ENCODE measurements at regions not wholly inside any gene's neighbourhood (a gene's known extent, or its start where the extent isn't known, plus 50 kb on each side); places are given as distances from the start of the nearest gene placed in this dataset.

- TF ChIP-seq STAT1 (IDR thresholded peaks at IDR 0.05; ENCODE audit: unreplicated experiment) (no peak), EZH2 (IDR thresholded peaks at IDR 0.05; ENCODE audit: low read depth, unreplicated experiment) (no peak), ZNF462 (CRISPR knock-in tag; IDR thresholded peaks at IDR 0.05) (no peak), CTCF (conservative IDR thresholded peaks at IDR 0.05; ENCODE audit: low read depth in 2 of 2) (no peak), CREB1 (CRISPR knock-in tag; IDR thresholded peaks at IDR 0.05; ENCODE audit: low read depth) (no peak), REST (IDR thresholded peaks at IDR 0.05; ENCODE audit: unreplicated experiment) (no peak), ETS1 (IDR thresholded peaks at IDR 0.05) (no peak), EZH2phosphoT487 (IDR thresholded peaks at IDR 0.05; ENCODE audit: unreplicated experiment) (no peak), JUNB (IDR thresholded peaks at IDR 0.05; ENCODE audit: unreplicated experiment) (no peak)
- no peaks in the 10 kb centered on the region for H3K9me3 Mint-ChIP-seq
- no peak overlapping the region for H3K4me2 ChIP-seq
- no peaks in the 10 kb centered on the region for H3F3A ChIP-seq (replicated peaks; ENCODE audit: low read depth)
- no peak overlapping the region for H3K27ac ChIP-seq (ENCODE audit: low read depth)
- H3K27me3 ChIP-seq (ENCODE audit: insufficient read depth) = no peaks in the 10 kb centered on the region
- DNase-seq (ENCODE audit: low spot score) (no peak), ATAC-seq (no peak)
- H3K4me3 ChIP-seq = no peak overlapping the region
- H4K20me1 ChIP-seq (replicated peaks; ENCODE audit: insufficient read depth) = no peaks in the 10 kb centered on the region
- H3K79me2 ChIP-seq (replicated peaks; ENCODE audit: insufficient read depth) = no peaks in the 10 kb centered on the region
- H3K27me3 Mint-ChIP-seq (ENCODE audit: insufficient read depth, low read depth, poor library complexity) = peaks cover 2% of the 10 kb centered on the region
- no peak overlapping the region for H3K27ac Mint-ChIP-seq
- no peak overlapping the region for H2AFZ ChIP-seq
- no peaks in the 10 kb centered on the region; the same call in 1 of the 2 replicates for H3K4me1 ChIP-seq (ENCODE audit: insufficient read depth)
- H3K4me3 Mint-ChIP-seq = no peak overlapping the region
- H3K4me1 Mint-ChIP-seq = peaks cover under 1% of the 10 kb centered on the region; the same call in 1 of the 3 replicates
- no peaks in the 10 kb centered on the region for H3K36me3 ChIP-seq (ENCODE audit: insufficient read depth)
- no peaks in the 10 kb centered on the region for H3K36me3 Mint-ChIP-seq (ENCODE audit: low read depth)
- H3K9me2 ChIP-seq (ENCODE audit: insufficient read depth) = peaks cover 3% of the 10 kb centered on the region; the same call in 1 of the 2 replicates
Measured at GRCh38 chr15:95279277-95280019, 1048.1 kb downstream of the MCTP2 start.
